HG02885 (cell line): ENCODE measurements at regions not wholly inside any gene's neighbourhood (a gene's known extent, or its start where the extent isn't known, plus 50 kb on each side); places are given as distances from the start of the nearest gene placed in this dataset.
"Not testable (repeated sequence)": the region's sequence is repeated elsewhere in the genome, so short reads cannot be mapped to it uniquely, and the experiment has no call there.

Experiments used
- ATAC-seq: cut with Tn5 transposase; IDR thresholded peaks from one replicate; pipeline ENCODE4 v1.9.1; 2021; ENCODE audit warnings: mild to moderate bottlenecking; ENCODE audit not compliant: unreplicated experiment, poor library complexity

DNA sequence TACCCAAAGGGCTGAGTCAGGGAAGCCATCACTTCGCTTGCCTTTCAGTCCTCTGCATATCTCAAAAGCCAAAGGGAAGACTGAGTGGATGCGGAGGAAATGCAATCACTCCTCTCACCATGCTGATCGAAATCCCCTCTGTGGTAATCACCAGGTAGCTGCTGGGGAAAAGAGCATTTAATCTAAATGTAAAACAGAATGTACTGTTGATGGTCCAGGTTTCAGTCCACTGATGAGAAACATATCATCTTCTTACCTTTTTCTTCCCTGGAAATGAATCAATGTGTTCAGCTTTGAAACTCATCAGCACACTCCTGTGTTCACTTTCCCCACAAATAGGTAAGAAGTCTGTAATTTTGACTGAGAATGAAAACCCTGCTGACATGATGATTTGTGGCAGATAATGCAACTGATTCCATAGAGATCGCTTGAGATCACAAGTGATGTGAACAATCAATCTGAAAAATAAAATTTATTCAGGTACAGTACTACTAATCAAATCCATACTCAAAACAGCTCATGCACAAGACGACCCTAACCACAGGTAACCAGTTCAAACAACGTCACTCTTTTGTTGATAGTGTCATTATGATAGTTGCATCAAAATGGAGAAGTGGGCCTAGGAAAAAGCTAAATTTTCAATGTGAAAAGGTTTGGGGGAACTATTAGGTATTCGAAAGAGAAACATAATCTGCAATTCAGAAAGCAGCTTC, 454.0 kb upstream of the RGMB start:
- ATAC-seq = no peak

DNA sequence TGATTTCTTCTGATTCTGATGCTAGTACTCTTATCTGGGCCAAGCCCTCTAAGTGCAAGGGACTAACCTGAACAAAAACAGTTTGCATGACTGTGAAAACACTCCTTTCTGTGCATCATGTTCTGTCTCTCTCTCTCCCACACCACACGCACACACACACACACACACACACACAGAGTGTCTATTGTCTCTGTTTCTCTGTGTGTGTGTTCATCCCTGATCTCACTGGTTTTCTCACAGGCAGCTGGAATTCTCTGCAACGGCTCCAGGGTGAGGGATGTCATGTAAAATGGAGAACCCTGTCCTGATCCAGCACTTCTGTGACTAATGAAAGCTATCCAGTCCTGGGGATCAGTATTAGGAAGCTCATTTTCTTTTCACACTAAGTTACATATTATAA, 453.1 kb upstream of the RGMB start:
- ATAC-seq = no peak

DNA sequence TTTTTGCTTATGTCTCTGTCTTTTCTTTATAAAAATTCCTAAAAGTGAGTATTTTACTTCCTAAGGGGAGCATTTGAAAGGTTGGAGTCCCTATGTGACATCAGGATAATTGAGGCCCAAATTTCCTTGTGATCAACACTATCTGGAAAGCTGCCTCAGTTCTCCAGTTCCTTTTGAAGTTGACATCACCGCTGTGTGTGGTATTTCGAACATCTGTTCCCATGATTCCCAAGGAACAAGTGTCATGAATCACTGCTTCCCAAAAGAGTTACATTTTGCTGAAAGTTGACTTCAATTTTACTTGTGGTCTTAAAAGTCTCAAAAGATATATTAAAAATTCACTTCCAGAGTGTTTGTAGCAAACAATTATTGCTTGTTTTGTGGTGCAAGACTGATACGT, 452.1 kb upstream of the RGMB start:
- ATAC-seq = no peak

DNA sequence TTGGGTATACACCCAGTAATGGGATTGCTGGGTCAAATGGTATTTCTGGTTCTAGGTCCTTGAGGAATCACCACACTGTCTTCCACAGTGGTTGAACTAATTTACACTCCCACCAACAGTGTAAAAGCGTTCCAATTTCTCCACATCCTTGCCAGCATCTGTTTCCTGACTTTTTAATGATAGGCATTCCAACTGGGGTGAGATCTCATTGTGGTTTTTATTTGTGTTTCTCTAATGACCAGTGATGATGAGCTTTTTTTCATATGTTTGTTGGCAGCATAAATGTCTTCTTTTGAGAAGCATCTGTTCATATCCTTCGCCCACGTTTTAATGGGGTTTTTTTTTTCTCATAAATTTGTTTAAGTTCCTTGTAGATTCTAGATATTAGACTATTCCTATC, 448.3 kb upstream of the RGMB start:
- not testable (repeated sequence) for ATAC-seq

DNA sequence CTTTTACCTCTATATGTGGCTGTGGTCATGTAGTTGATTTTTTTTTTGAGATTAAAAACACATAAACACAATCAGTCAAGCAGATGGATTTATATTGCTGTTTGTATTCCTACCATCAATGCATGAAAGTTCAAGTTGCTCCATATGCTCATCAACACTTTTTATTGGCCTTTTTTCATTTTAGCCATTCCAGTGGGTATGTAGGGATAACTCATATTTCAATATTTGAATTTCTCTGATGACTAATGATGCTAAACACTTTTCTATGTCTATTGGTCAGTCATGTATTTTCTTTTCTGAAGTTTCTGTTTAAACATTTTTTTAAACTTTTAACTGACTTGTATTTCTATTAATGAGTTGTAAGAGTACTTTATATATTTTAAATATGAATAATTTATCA, 445.4 kb upstream of the RGMB start:
- no peak for ATAC-seq

DNA sequence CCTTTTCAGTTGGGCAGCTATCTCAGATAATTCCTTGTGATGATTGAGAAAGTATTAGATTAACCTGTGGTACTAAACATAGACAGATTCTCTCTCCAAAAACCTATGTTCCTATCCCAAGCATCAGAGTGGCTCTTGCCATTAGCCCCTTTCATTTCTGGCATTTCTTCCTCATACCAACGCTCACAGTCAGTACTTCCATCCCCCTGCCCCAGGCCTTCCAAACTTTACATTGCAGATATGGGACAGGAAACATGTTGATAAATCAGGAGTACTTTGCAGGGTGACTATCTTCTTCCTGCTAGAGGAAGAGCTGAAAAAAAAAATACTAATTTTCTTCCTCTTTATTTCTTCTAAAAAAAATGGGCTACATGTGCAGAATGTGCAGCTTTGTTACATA, 442.6 kb upstream of the RGMB start:
- no peak for ATAC-seq

DNA sequence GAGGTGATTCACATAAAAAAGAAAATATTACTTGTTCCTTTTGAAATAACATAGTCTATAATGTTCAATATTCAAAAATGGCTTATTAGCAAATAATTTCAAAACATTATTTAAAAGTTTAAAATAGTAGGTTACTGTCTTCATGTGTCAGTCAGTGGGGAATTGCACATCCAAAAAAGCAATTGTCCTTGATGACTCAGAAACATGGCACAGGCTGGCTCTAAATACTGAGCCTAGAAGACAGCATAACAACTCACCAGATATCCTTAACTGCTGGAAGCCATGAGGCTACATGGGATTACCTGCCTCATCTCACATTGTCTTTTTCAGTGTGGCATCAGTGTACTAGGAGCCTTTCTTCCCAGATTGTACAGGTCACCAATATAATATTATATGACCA, 439.5 kb upstream of the RGMB start:
- no peak for ATAC-seq

DNA sequence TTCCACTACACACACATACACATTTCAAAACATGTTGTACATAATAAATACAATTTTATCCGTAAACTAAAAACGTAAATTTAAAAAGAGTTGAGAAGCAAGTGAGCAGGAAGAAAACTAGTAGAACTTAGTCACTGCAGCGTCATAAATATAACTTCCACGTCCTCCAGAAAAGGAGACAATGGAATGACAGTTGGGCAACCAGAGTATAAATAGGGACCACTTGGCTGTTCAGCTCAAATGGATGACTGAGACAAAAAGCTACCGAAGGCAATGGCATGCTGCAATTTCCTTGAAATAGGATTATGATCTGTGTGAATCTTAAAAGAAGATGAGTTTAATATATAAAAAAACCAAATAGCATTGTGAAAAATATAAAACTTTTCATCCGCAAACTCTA, 438.5 kb upstream of the RGMB start:
- ATAC-seq = no peak

DNA sequence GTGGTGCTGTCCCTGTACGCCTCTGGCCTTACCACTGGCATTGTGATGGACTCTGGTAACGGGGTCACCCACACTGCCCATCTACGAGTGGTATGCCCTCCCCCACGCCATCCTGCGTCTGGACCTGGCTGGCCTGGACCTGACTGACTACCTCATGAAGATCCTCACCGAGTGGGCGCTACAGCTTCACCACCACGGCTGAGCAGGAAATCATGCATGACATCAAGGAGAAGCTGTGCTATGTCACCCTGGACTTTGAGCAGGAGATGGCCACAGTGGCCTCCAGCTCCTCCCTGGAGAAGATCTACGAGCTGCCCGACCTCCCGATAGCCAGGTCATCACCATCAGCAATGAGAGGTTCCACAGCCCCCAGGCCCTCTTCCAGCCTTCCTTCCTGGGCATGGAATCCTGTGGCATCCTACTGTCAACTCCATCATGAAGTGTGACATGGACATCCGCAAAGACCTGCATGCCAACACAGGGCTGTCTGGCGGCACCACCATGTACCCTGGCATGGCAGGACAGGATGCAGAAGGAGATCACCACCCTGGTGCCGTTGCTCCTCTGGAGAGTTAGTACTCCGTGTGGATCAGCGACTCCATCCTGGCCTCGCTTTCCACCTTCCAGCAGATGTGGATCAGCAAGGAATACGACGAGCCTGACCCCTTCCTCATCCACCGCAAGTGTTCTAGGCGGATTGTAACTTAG, 434.2 kb upstream of the RGMB start:
- ATAC-seq = no peak

DNA sequence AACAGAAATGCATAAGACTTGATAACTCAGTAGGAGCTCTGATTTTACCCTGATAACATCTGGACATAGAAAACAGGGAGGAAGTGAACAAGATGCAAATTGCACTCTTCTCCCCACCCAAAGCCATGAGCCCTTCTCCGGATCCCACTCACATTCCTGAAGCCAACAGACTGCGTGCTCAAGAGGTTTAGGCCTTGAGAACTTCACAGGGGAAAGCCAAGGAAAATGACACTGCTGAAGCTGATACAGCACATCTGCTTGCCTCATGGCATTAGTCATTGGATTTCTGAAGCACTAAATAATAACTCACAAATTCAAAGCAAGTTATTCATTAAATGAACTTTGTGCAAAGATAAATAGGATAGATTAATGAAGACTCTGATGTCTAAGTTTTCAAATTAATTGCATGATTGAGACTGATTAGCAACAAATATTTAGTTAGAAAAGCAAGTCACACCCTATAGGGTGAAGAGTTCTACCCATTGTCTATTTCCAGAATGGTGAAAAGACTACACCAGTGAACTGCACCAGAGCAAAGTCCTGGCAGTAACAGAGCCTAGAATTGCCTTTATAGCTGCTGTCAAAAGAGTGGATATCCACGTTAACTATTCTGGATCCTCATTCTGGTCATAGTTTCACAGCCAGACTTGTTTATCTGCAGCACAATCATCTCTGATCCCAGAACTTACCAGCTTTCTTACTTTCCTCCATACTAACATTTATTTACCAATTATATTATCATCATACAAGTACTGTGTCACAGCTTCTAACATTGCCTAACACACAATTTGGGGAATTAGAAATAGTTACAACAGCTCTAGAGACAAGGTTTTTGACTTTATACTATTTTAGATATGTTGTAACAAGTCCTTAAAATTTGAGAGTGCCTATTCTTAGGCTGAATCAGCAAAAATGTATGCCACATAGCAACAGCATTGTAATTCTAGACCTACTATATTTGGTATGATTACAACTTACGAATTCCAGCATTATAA, 432.1 kb upstream of the RGMB start:
- no peak for ATAC-seq

DNA sequence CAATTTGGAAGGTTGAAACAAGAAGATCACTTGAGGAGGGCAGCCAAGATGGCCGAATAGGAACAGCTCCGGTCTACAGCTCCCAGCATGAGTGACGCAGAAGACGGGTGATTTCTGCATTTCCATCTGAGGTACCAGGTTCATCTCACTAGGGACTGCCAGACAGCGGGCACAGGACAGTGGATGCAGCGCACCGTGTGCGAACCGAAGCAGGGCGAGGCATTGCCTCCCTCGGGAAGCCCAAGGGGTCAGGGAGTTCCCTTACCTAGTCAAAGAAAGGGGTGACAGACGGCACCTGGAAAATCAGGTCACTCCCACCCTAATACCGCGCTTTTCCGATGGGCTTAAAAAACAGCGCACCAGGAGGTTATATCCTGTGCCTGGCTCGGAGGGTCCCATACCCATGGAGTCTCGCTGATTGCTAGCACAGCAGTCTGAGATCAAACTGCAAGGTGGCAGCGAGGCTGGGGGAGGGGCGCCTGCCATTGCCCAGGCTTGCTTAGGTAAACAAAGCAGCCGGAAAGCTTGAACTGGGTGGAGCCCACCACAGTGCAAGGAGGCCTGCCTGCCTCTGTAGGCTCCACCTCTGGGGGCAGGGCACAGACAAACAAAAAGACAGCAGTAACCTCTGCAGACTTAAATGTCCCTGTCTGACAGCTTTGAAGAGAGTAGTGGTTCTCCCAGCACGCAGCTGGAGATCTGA, 430.4 kb upstream of the RGMB start:
- ATAC-seq = not testable (repeated sequence)

DNA sequence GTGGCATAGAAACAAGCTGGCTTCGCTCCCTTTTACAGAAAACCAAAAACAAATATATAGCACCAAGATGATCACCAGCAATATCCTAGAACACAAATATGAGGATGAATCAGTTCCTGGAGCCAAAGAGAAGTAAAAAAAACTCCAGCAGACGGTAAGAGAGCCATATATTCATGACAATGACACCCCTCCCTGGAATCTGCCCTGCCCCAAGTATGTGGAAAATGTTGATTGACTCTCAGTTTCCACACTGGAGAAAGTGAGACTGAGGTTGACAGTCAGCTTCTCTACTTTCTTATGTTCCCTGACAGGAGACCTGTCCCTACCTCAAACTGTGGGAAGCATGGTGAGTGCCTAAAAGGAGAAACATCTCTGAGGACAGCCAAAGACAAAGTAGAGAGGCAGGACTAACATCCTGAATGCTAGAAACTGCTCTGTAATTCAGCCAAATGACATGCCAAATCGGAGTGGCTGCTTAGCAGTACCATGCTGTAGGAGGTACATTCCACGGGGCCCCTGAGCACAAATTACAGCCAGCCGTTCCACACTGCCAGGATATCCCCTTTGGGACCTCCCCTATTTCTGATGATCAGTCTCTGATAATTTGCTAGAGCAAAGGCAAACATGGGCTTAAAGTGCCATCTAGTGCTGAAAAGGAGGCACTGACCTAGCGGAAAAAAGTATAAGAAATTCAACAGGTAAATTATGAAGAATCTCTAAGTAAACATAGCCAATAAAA, 424.0 kb upstream of the RGMB start:
- no peak for ATAC-seq

DNA sequence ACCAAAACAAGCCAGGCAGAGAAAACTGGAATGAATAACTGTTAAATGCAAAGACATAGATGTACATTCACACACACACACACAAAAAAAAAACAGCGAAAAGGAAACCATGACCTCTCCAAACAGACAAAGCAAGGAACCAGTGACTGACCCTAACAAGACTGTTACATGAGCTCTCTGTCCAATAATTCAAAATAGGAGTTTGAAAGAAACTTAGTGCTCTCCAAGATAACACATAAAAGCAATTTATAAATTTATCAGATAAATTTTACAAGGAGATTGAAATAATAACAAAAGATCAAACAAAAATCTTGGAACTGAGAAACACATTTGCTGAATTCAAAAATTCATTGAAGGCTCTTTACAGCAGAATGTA, 423.5 kb upstream of the RGMB start:
- no peak for ATAC-seq

DNA sequence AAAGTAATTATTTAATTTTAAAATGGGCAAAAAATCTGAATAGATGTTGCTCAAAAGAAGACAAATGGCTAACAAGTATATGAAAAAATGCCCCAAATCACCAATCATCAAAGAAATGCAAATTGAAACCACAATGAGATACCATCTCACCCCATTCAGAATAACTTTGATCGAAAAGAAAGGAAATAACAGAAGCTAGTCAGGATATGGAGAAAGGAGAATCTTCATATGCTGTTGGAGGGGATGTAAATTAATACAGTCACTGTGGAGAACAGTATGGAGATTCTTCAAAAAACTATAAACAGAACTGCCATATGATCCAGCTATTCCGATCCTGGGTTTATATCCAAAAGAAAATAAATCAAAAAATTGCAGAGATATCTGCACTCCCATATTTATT, 418.5 kb upstream of the RGMB start:
- no peak for ATAC-seq

DNA sequence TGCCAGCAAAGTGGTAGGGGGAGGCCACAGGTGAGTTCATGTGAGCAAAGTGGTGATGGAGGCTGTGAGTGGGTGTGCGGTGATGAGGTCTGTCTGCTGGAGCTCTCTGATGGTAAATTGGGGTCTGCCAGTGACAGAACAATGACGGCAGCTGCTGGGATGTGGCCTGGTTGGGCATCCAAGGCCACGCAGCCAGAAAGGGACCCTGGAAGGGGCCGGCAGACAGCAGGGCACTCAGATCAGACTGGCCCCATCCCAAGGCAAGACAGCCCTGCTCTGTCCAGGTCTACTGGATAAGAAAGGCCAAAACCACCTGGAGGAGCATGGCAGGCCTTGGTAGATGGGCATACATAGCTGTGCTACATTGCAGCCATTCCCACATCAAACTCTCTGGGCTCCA, 412.9 kb upstream of the RGMB start:
- ATAC-seq = no peak

DNA sequence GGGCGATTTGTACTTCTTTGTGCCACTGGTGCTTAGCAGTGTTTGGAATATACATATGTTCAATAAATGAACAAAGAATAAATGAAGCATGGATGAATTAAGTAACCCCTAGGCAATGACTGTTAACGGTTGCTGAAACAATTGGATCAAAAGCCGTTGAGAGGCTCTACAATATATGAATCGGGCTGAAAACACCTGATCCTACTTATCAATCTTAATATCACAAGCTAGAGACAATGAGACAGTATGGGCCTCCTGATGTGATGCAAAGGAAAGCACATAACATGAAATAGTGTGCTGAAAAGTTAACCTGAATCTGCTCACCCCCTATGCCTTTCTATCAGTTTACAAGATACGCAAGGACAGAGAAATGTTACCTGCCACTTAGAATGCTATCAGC, 410.3 kb upstream of the RGMB start:
- no peak for ATAC-seq

DNA sequence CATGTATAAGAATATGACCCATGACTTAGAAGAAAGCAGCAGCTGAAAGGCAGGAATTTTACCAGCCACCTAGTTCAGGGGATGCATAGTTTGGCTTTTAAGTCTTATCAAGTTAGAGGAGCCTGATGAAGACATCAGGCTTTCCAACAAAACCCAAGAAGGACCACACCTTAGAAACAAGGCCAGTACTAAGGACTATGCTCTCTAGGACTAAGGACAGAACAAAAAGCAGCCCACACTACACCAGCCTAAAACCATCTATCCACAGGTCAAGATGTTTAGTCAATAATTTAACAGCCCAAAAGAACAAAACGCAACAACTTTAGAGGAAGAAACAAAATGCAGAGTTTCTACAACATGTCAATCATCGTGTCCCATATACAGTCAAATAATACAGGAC, 408.9 kb upstream of the RGMB start:
- ATAC-seq = no peak

DNA sequence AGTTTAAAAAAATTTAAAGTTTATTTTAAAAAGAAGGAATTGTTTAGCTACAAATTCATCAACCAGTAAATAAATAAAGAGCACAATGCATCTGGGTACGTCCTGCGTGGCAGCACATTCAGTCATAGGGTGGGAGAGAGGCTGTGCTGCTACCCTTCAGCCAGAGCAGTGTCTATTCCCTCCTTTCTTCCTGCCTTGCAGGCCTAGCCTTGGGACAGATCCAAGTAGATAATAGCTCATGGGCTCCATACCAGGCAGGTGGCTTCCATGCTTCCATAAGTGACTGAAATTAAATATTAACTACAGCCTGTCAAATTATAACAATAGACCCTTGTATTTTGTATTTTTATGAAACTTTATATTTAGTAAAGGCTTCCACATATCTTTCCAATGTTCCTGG, 408.3 kb upstream of the RGMB start:
- ATAC-seq = no peak

DNA sequence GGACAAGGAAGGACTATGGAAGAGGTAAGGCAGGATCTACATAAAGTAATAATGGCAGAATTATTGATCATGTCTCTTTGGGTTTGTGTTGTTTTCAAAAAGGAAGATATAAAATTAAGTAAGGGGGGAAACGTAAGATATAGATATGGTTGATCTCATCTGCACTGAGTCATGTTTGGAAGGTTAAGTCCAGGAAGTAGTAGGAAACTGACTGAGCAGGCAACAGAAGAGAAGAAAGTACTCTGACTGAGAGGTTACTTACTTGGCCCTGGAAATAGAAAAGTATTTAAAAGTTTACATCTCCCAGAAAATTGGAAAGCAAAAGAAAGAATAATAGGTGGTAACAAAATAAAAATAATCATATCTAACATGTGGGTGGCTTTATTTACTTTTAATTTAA, 405.3 kb upstream of the RGMB start:
- ATAC-seq = no peak

DNA sequence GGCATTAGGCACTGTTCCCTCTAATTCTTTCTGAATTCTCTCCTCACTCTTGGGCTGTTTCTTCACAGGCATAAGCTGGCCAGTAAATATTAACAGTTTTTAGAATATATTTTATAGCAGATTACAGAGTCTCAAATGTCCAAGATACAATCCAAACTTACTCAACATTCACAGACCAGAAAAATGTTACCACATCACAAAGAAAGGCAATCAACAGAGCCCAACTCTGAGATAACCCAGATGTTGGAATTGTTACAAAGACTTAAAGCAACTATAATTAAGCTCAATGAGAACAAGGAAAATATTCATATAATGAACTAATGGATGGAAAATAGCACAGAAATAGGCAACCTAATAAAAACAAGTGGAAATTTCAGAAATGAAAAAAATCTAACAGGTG, 401.1 kb upstream of the RGMB start:
- no peak for ATAC-seq
